GM21423 (cell line): ENCODE measurements at regions not wholly inside any gene's neighbourhood (a gene's known extent, or its start where the extent isn't known, plus 50 kb on each side); places are given as distances from the start of the nearest gene placed in this dataset.

Experiments
- ATAC-seq: cut with Tn5 transposase; IDR thresholded peaks from one replicate; pipeline ENCODE4 v1.9.1; 2021; ENCODE audit warnings: mild to moderate bottlenecking, moderate library complexity; ENCODE audit not compliant: unreplicated experiment

- no peak for ATAC-seq
These were observed 383.9 kb upstream of the TMCO5A start for GRCh38 chr15:37550360-37551024.

- no peak for ATAC-seq
These were observed 362.0 kb upstream of the TMCO5A start for GRCh38 chr15:37572401-37572800.

- no peak for ATAC-seq
These were observed 359.5 kb upstream of the TMCO5A start for GRCh38 chr15:37574985-37575384.

- no peak for ATAC-seq
These were observed 357.5 kb upstream of the TMCO5A start for GRCh38 chr15:37576952-37577351.

- ATAC-seq, result no peak
These were observed 352.4 kb upstream of the TMCO5A start for GRCh38 chr15:37581866-37582532.

GRCh38 chr15:37582852-37583251, 351.6 kb upstream of the TMCO5A start:
- ATAC-seq, result no peak

GRCh38 chr15:37586011-37586583, 348.3 kb upstream of the TMCO5A start:
- no peak for ATAC-seq

GRCh38 chr15:37586976-37587375, 347.5 kb upstream of the TMCO5A start:
- ATAC-seq, result no peak

GRCh38 chr15:37594417-37594816, 340.0 kb upstream of the TMCO5A start:
- no peak for ATAC-seq

GRCh38 chr15:37595426-37595970, 338.9 kb upstream of the TMCO5A start:
- no peak for ATAC-seq

GRCh38 chr15:37599156-37599555, 335.3 kb upstream of the TMCO5A start:
- ATAC-seq, result no peak

- ATAC-seq, result no peak
These were observed 318.2 kb upstream of the TMCO5A start for GRCh38 chr15:37616215-37616614.

- no peak for ATAC-seq
These were observed 316.1 kb upstream of the TMCO5A start for GRCh38 chr15:37618353-37618752.

GRCh38 chr15:37619358-37620042, 314.9 kb upstream of the TMCO5A start:
- ATAC-seq, result no peak

GRCh38 chr15:37625576-37625975, 308.9 kb upstream of the TMCO5A start:
- no peak for ATAC-seq

- ATAC-seq, result no peak
These were observed 305.9 kb upstream of the TMCO5A start for GRCh38 chr15:37628507-37628906.

GRCh38 chr15:37636736-37637135, 297.7 kb upstream of the TMCO5A start:
- ATAC-seq, result no peak

- ATAC-seq, result no peak
These were observed 296.3 kb upstream of the TMCO5A start for GRCh38 chr15:37638116-37638515.

GRCh38 chr15:37638691-37639090, 295.7 kb upstream of the TMCO5A start:
- no peak for ATAC-seq

- no peak for ATAC-seq
These were observed 281.6 kb upstream of the TMCO5A start for GRCh38 chr15:37652646-37653417.

- ATAC-seq, result no peak
These were observed 256.3 kb upstream of the TMCO5A start for GRCh38 chr15:37678124-37678523.
